Cardiac muscle cell (in vitro differentiated cells and primary cell): ENCODE measurements at regions not wholly inside any gene's neighbourhood (a gene's known extent, or its start where the extent isn't known, plus 50 kb on each side); places are given as distances from the start of the nearest gene placed in this dataset.

Experiments used
- DNase-seq, 2 donors: peaks; one replicate each; pipeline versions ENCODE4 v3.0.0 to v3.0.0-alpha.2; 2010 to 2017; ENCODE audit warnings: low read depth in 1 of 2, low spot score in 1 of 2
- H3K27ac ChIP-seq: fragments of 200-600 bp; sonication (generic); 2 replicates; pipeline ENCODE4 v1.5.1; 2016
- H3K27me3 ChIP-seq: fragments of 200-600 bp; sonication (generic); 2 replicates; pipeline ENCODE4 v1.6.0; 2016; ENCODE audit warnings: control low read depth
- H3K36me3 ChIP-seq: fragments of 200-600 bp; sonication (generic); 2 replicates; pipeline ENCODE4 v1.5.1; 2016; ENCODE audit warnings: control low read depth
- H3K4me1 ChIP-seq: fragments of 200-600 bp; sonication (generic); 2 replicates; pipeline ENCODE4 v1.8.1; 2017; ENCODE audit warnings: low read depth, mild to moderate bottlenecking, mixed run types
- H3K4me3 ChIP-seq: fragments of 200-600 bp; sonication (generic); 2 replicates; pipeline ENCODE4 v1.5.1; 2016; ENCODE audit warnings: mild to moderate bottlenecking
- H3K9me3 ChIP-seq: fragments of 200-600 bp; sonication (generic); 2 replicates; pipeline ENCODE4 v1.5.1; 2017; ENCODE audit warnings: low read depth, mild to moderate bottlenecking, control low read depth
- TF ChIP-seq, protein P1 (sequence below): IDR thresholded peaks from 2 replicates; pipeline ENCODE4 v1.5.1; 2012; ENCODE audit warnings: low read depth, mild to moderate bottlenecking, low read length

DNA sequence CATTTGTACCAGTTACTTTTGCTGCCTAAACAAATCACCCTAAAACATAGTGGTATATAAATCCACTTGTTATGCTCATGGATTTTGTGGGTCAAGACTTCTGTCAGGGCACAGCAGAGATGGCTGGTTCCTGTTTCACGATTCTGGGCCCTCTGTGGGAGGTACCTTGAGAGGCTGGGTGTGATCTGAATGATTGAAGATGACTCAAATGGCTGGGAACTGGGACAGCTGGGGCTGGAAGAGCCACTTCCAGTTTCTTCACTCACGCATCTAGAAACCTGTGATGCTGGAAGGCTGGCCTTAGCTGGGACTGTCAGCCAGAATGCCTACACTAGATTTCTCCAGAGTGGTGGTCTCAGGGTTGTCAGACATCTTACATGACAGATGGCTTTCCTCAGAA, 88.1 kb downstream of the KIF4B start:
- H3K27me3 ChIP-seq: peaks cover 10% of the 10 kb centered on the region
- no peaks in the 10 kb centered on the region for H3K9me3 ChIP-seq
- TF ChIP-seq, protein P1, sequence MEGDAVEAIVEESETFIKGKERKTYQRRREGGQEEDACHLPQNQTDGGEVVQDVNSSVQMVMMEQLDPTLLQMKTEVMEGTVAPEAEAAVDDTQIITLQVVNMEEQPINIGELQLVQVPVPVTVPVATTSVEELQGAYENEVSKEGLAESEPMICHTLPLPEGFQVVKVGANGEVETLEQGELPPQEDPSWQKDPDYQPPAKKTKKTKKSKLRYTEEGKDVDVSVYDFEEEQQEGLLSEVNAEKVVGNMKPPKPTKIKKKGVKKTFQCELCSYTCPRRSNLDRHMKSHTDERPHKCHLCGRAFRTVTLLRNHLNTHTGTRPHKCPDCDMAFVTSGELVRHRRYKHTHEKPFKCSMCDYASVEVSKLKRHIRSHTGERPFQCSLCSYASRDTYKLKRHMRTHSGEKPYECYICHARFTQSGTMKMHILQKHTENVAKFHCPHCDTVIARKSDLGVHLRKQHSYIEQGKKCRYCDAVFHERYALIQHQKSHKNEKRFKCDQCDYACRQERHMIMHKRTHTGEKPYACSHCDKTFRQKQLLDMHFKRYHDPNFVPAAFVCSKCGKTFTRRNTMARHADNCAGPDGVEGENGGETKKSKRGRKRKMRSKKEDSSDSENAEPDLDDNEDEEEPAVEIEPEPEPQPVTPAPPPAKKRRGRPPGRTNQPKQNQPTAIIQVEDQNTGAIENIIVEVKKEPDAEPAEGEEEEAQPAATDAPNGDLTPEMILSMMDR: no peak
- H3K4me1 ChIP-seq: no peaks in the 10 kb centered on the region
- no peak for DNase-seq
- H3K27ac ChIP-seq: no peak overlapping the region
- H3K4me3 ChIP-seq: no peak overlapping the region
- H3K36me3 ChIP-seq: no peaks in the 10 kb centered on the region

GRCh38 chr5:155103146-155103545, 89.6 kb downstream of the KIF4B start:
- H3K4me1 ChIP-seq: no peaks in the 10 kb centered on the region
- no peaks in the 10 kb centered on the region for H3K36me3 ChIP-seq
- no peak overlapping the region for H3K27ac ChIP-seq
- H3K27me3 ChIP-seq: peaks cover 10% of the 10 kb centered on the region
- TF ChIP-seq, protein P1: no peak
- no peak overlapping the region for H3K4me3 ChIP-seq
- H3K9me3 ChIP-seq: no peaks in the 10 kb centered on the region
- peak in 1 of 2 donors; percentile 38 for DNase-seq

DNA sequence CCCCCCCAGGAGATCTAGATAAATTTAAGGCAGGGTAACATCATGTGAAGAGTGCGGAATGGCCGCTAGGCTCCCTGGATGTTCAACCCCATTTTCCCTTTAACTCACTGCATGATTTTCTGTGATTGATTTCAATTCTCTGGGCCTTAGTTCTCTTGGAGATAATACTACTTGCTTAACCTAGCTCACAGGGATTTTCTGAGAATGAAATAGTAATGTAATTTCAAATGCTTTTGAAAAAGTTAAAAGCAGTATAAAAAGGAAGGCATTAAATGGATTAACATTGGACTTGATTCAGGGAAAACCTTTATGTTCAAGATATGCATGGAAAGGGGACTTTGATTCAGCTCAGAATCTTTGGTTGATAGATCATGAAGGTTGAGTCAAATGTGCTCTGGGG, 90.9 kb downstream of the KIF4B start:
- H3K4me1 ChIP-seq: no peaks in the 10 kb centered on the region

GRCh38 chr5:155106221-155106620, 92.7 kb downstream of the KIF4B start:
- Histone ChIP-seq H3K27me3 (peaks cover 10% of the 10 kb centered on the region), H3K4me1 (no peaks in the 10 kb centered on the region), H3K9me3 (no peaks in the 10 kb centered on the region), H3K4me3 (no peak overlapping the region), H3K27ac (no peak overlapping the region), H3K36me3 (no peaks in the 10 kb centered on the region)
- TF ChIP-seq, protein P1: no peak
- DNase-seq: no peak

More for the DNA sequence above, 90.9 kb downstream of the KIF4B start:
- no peak overlapping the region for H3K4me3 ChIP-seq
- no peaks in the 10 kb centered on the region for H3K36me3 ChIP-seq
- no peaks in the 10 kb centered on the region for H3K9me3 ChIP-seq
- H3K27ac ChIP-seq: no peak overlapping the region
- H3K27me3 ChIP-seq: peaks cover 10% of the 10 kb centered on the region
- no peak for DNase-seq
- TF ChIP-seq, protein P1: no peak

DNA sequence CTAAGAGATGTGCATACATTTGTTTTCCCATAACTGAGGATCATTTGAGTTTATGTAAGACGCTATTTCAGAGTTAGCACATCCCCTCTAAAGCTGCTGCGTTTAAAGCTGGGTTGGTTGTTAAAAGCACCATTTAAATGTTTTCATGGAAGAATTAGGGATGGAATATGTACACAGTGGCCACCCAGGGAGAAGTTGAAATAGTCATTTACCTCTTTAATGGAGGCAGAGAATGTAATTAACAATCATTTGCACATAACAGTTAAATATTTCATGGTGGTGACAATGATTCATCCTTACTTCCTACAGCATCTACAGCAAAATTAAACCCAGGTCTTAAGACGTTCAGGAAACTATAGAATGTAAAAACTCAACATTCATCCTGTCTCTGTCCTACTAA, 100.3 kb downstream of the KIF4B start:
- TF ChIP-seq, protein P1: no peak
- H3K9me3 ChIP-seq: no peaks in the 10 kb centered on the region
- no peak for DNase-seq

GRCh38 chr5:155114655-155115054, 101.1 kb downstream of the KIF4B start:
- Histone ChIP-seq H3K27ac (no peak overlapping the region), H3K36me3 (no peaks in the 10 kb centered on the region), H3K4me3 (no peak overlapping the region), H3K9me3 (no peaks in the 10 kb centered on the region), H3K27me3 (no peaks in the 10 kb centered on the region), H3K4me1 (no peaks in the 10 kb centered on the region)
- TF ChIP-seq, protein P1: no peak
- DNase-seq: no peak

More for the DNA sequence above, 100.3 kb downstream of the KIF4B start:
- no peak overlapping the region for H3K27ac ChIP-seq
- no peak overlapping the region for H3K4me3 ChIP-seq
- no peaks in the 10 kb centered on the region for H3K36me3 ChIP-seq
- H3K27me3 ChIP-seq: no peaks in the 10 kb centered on the region
- H3K4me1 ChIP-seq: no peaks in the 10 kb centered on the region
